Lower lobe of right lung (tissue), 2 donors: ENCODE measurements at regions not wholly inside any gene's neighbourhood (a gene's known extent, or its start where the extent isn't known, plus 50 kb on each side); places are given as distances from the start of the nearest gene placed in this dataset.

Source experiments
- ATAC-seq, 2 donors: fragments of 200-7000 bp; cut with Tn5 transposase; one replicate each; pipeline ENCODE4 v1.9.1; 2020 to 2022; ENCODE audit warnings: mild to moderate bottlenecking in 2 of 2, moderate library complexity in 2 of 2
- DNase-seq: peaks from one replicate; pipeline ENCODE4 v3.0.0-alpha.2; 2020
- H3K27ac ChIP-seq: fragments of 200-600 bp; one replicate; pipeline ENCODE4 v1.8.0; 2022
- H3K27me3 ChIP-seq: fragments of 200-600 bp; one replicate; pipeline ENCODE4 v1.8.0; 2022; ENCODE audit warnings: low read depth
- H3K36me3 ChIP-seq: fragments of 200-600 bp; one replicate; pipeline ENCODE4 v1.8.0; 2022; ENCODE audit warnings: mild to moderate bottlenecking
- H3K4me1 ChIP-seq: fragments of 200-600 bp; one replicate; pipeline ENCODE4 v1.8.0; 2022
- H3K4me3 ChIP-seq: fragments of 200-600 bp; one replicate; pipeline ENCODE4 v1.8.0; 2022; ENCODE audit warnings: mild to moderate bottlenecking
- H3K9me3 ChIP-seq: fragments of 200-600 bp; one replicate; pipeline ENCODE4 v1.8.0; 2022
- intact Hi-C: fragments of 100-400 bp; cut with DNase I; formaldehyde crosslinking; loops from one replicate; pipeline ENCODE4 v1.11.0; 2022
- TF ChIP-seq, protein P1 (sequence below): fragments of 200-600 bp; IDR thresholded peaks from one replicate; pipeline ENCODE4 v1.8.0; 2022; ENCODE audit warnings: antibody characterized with exemption, mild to moderate bottlenecking
- donor health status: DM: no; HTN: yes; CAD: no; lungs with severe emphysema.

DNA sequence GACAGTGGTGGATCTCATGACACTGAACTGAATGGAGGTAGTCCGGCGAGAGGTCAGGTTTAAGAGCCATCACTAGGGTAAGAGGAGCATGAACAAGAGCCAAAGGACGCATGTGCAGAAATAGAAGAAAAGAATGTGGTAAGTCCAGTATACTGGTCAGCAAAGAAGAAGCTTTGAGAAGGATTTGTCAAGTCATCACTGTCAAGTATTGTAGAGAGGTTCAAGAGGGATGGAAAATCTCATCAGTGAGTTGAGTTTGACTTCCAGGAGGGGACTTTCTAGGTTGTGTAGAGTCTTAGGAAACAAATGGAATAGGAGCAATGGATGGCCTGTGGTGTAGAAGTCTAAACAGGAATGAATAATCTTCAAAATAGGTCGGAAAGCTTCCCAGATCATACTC, 161.8 kb downstream of the BTBD3 start:
- no peak for DNase-seq
- intact Hi-C loops, result no loop called here
- Histone ChIP-seq H3K27ac (no peak overlapping the region), H3K27me3 (no peaks in the 10 kb centered on the region), H3K9me3 (no peaks in the 10 kb centered on the region), H3K4me3 (no peak overlapping the region), H3K4me1 (no peaks in the 10 kb centered on the region), H3K36me3 (no peaks in the 10 kb centered on the region)
- TF ChIP-seq, protein P1, sequence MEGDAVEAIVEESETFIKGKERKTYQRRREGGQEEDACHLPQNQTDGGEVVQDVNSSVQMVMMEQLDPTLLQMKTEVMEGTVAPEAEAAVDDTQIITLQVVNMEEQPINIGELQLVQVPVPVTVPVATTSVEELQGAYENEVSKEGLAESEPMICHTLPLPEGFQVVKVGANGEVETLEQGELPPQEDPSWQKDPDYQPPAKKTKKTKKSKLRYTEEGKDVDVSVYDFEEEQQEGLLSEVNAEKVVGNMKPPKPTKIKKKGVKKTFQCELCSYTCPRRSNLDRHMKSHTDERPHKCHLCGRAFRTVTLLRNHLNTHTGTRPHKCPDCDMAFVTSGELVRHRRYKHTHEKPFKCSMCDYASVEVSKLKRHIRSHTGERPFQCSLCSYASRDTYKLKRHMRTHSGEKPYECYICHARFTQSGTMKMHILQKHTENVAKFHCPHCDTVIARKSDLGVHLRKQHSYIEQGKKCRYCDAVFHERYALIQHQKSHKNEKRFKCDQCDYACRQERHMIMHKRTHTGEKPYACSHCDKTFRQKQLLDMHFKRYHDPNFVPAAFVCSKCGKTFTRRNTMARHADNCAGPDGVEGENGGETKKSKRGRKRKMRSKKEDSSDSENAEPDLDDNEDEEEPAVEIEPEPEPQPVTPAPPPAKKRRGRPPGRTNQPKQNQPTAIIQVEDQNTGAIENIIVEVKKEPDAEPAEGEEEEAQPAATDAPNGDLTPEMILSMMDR, result no peak
- ATAC-seq, result no peak

GRCh38 chr20:12083269-12083668, 165.6 kb downstream of the BTBD3 start:
- TF ChIP-seq, protein P1, result no peak
- H3K36me3 ChIP-seq, result no peaks in the 10 kb centered on the region
- H3K4me3 ChIP-seq, result no peak overlapping the region
- H3K9me3 ChIP-seq, result no peaks in the 10 kb centered on the region
- intact Hi-C loops, result no loop called here
- DNase-seq (no peak), ATAC-seq (no peak)
- H3K27me3 ChIP-seq, result no peaks in the 10 kb centered on the region
- no peak overlapping the region for H3K27ac ChIP-seq
- H3K4me1 ChIP-seq, result no peaks in the 10 kb centered on the region

DNA sequence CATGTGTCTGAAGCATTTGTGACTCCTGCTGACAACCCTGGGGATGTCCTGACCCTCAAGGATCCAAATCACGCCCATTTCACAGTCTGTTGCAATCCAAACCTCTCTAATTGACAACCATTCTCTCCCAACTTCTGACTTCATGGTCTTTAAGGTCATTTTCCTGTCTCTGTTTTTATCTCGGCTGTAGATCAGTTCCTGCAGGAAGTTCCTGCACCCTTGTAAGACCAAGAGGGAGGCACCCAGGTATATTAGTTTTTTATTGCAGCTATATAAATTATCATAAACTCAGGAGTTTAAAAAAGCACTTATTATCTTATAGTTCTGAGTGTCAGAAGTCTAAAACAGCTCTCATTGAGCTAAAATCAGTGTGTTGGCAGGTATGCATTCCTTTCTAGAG, 166.8 kb downstream of the BTBD3 start:
- Histone ChIP-seq H3K4me3 (no peak overlapping the region), H3K27me3 (no peaks in the 10 kb centered on the region), H3K27ac (no peak overlapping the region), H3K4me1 (no peaks in the 10 kb centered on the region), H3K36me3 (no peaks in the 10 kb centered on the region), H3K9me3 (no peaks in the 10 kb centered on the region)
- ATAC-seq, result no peak
- intact Hi-C loops, result no loop called here
- no peak for DNase-seq
- TF ChIP-seq, protein P1, result no peak

- no peaks in the 10 kb centered on the region for H3K9me3 ChIP-seq
- DNase-seq (no peak), ATAC-seq (no peak)
- no peaks in the 10 kb centered on the region for H3K27me3 ChIP-seq
- H3K4me3 ChIP-seq, result no peak overlapping the region
- TF ChIP-seq, protein P1, result no peak
- intact Hi-C loops, result no loop called here
- H3K4me1 ChIP-seq, result no peaks in the 10 kb centered on the region
- no peak overlapping the region for H3K27ac ChIP-seq
- H3K36me3 ChIP-seq, result no peaks in the 10 kb centered on the region
These were observed 168.7 kb downstream of the BTBD3 start for GRCh38 chr20:12086359-12086758.

DNA sequence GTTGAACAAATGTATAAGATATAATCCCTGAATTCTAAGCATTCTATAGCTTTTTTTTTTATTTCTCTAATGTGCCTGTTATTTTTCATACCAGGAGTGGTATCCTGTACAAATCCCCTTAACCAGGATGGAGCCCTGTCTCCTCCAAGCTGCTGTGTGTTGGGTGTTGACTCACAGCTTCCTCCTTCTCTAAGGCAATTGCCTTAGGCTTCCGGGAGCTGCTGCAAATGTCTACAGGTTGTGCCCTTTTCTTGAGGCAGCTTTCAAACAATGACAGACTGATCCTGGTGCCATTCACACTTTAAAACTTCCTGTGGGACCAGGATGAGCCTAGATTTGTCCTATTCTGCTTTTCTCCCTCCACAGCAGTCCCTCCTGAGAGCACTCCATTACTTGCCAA, 173.2 kb downstream of the BTBD3 start:
- intact Hi-C loops, result no loop called here
- H3K27me3 ChIP-seq, result no peaks in the 10 kb centered on the region
- H3K9me3 ChIP-seq, result no peaks in the 10 kb centered on the region
- no peaks in the 10 kb centered on the region for H3K36me3 ChIP-seq
- no peak overlapping the region for H3K27ac ChIP-seq
- no peaks in the 10 kb centered on the region for H3K4me1 ChIP-seq
- ATAC-seq, result no peak
- no peak for DNase-seq
- no peak overlapping the region for H3K4me3 ChIP-seq
- TF ChIP-seq, protein P1, result no peak
